HCT116 (cell line): ENCODE measurements at regions not wholly inside any gene's neighbourhood (a gene's known extent, or its start where the extent isn't known, plus 50 kb on each side); places are given as distances from the start of the nearest gene placed in this dataset.

Source experiments
- ATAC-seq: fragments of 200-7000 bp; cut with Tn5 transposase; 2 replicates; pipeline ENCODE4 v1.9.1; 2020; ENCODE audit warnings: mild to moderate bottlenecking, moderate library complexity
- BruUV-seq: library from RNA; stranded (reverse); fragments of 400-500 nt; replicated peaks from 2 replicates; lab custom pipeline; 2021; lab: Mats Ljungman, UMichigan
- CTCF ChIA-PET: fragments of 300-600 bp; sonication (Branson Sonifier 250); formaldehyde crosslinking; loops from one replicate; lab custom pipeline; 2021; ENCODE audit warnings: antibody characterized with exemption; lab: Charles Lee
- POLR2A ChIA-PET: fragments of 300-600, 350-600 bp; sonication (Branson Sonifier 250); formaldehyde crosslinking; loops from one replicate; lab custom pipeline; 2021; ENCODE audit warnings: antibody characterized with exemption; lab: Charles Lee
- RAD21 ChIA-PET, 2 experiments: fragments of 300-600 bp; sonication (Branson Sonifier 250); formaldehyde crosslinking; loops; one replicate each; lab custom pipeline; 2023; ENCODE audit warnings: low total read pairs in 2 of 2; ENCODE audit not compliant: uncharacterized antibody in 2 of 2, unreplicated experiment in 2 of 2, low non-redundant PET in 1 of 2; lab: Charles Lee
- DNase-seq: peaks from one replicate; pipeline ENCODE4 v3.0.0-alpha.2; 2010; ENCODE audit warnings: low read depth, low spot score
- H2AFZ ChIP-seq: fragments of 200-600 bp; shearing (Covaris generic), sonication (generic); 2 replicates; pipeline ENCODE4 v1.6.1; 2017; ENCODE audit warnings: low read depth, mixed run types, mixed read lengths, antibody characterized with exemption, low read length; ENCODE audit not compliant: poor library complexity, severe bottlenecking
- H3K27ac ChIP-seq: 2 replicates; pipeline ENCODE4 v1.5.1; 2012; ENCODE audit warnings: low read depth, low read length
- H3K27me3 ChIP-seq: fragments of 200-600 bp; sonication (generic); 2 replicates; pipeline ENCODE4 v1.6.1; 2016; ENCODE audit warnings: mixed run types, low read length, mixed read lengths; ENCODE audit not compliant: insufficient read depth
- H3K36me3 ChIP-seq, 2 experiments: fragments of 200-500 bp in 1 of 2; fragments of 200-600 bp in 1 of 2; sonication (Bioruptor generic) in 1 of 2; sonication (generic) in 1 of 2; 2 replicates each; pipeline versions ENCODE4 v1.5.1 to v1.6.1; 2014 to 2016; ENCODE audit warnings: low read length in 2 of 2, inconsistent platforms in 1 of 2, mixed read lengths in 1 of 2, mixed run types in 1 of 2; ENCODE audit not compliant: insufficient read depth in 2 of 2, control insufficient read depth in 1 of 2
- H3K4me1 ChIP-seq, 2 experiments: fragments of 200-600 bp in 1 of 2; sonication (generic) in 1 of 2; 2 replicates each; pipeline versions ENCODE4 v1.5.1 to v1.6.1; 2012 to 2017; ENCODE audit warnings: low read length in 2 of 2, inconsistent platforms in 1 of 2, mild to moderate bottlenecking in 1 of 2, mixed read lengths in 1 of 2, mixed run types in 1 of 2, moderate library complexity in 1 of 2; ENCODE audit not compliant: insufficient read depth in 2 of 2, control insufficient read depth in 1 of 2
- H3K4me2 ChIP-seq: fragments of 200-600 bp; sonication (generic); 2 replicates; pipeline ENCODE4 v1.6.1; 2017; ENCODE audit warnings: mixed run types, low read length, mixed read lengths
- H3K4me3 ChIP-seq, 2 experiments: fragments of 200-600 bp in 1 of 2; sonication (generic) in 1 of 2; replicated peaks in 1 of 2; 2 replicates each; pipeline ENCODE4 v1.5.1; 2011 to 2016; ENCODE audit warnings: low read length in 2 of 2, control low read depth in 1 of 2, low read depth in 1 of 2, mild to moderate bottlenecking in 1 of 2, mixed read lengths in 1 of 2, mixed run types in 1 of 2
- H3K79me2 ChIP-seq: fragments of 200-600 bp; sonication (generic); 2 replicates; pipeline ENCODE4 v1.6.1; 2017; ENCODE audit warnings: mild to moderate bottlenecking, mixed run types, low read length, moderate library complexity, mixed read lengths; ENCODE audit not compliant: insufficient read depth
- H3K9ac ChIP-seq: fragments of 200-600 bp; sonication (generic); 2 replicates; pipeline ENCODE4 v1.6.1; 2016; ENCODE audit warnings: low read length, mixed read lengths
- H3K9me2 ChIP-seq: fragments of 200-600 bp; sonication (generic), shearing (Covaris generic); 2 replicates; pipeline ENCODE4 v1.6.1; 2017; ENCODE audit warnings: mixed run types, mild to moderate bottlenecking, moderate library complexity; ENCODE audit not compliant: insufficient read depth
- H3K9me3 ChIP-seq, 2 experiments: fragments of 200-500 bp in 1 of 2; fragments of 200-600 bp in 1 of 2; sonication (Bioruptor generic) in 1 of 2; sonication (generic) in 1 of 2; 2 replicates each; pipeline ENCODE4 v1.6.1; 2014 to 2017; ENCODE audit warnings: low read length in 2 of 2, mixed read lengths in 2 of 2, inconsistent platforms in 1 of 2, low read depth in 1 of 2, mild to moderate bottlenecking in 1 of 2, mixed run types in 1 of 2, moderate library complexity in 1 of 2; ENCODE audit not compliant: control insufficient read depth in 1 of 2, insufficient read depth in 1 of 2
- H4K20me1 ChIP-seq: fragments of 200-600 bp; sonication (generic), shearing (Covaris generic); 2 replicates; pipeline ENCODE4 v1.6.1; 2017; ENCODE audit warnings: mixed run types, mild to moderate bottlenecking, moderate library complexity; ENCODE audit not compliant: insufficient read depth
- CBX3 ChIP-seq: IDR thresholded peaks from 2 replicates; pipeline ENCODE4 v1.6.1; 2012; ENCODE audit warnings: low read depth
- CEBPB ChIP-seq: IDR thresholded peaks from 2 replicates; pipeline ENCODE4 v1.6.1; 2012; ENCODE audit warnings: low read depth
- CTCF ChIP-seq, 3 experiments: fragments of 200-600 bp in 1 of 3; sonication (generic) in 1 of 3; IDR thresholded peaks in 2 of 3; conservative IDR thresholded peaks in 1 of 3; 2 replicates each; pipeline ENCODE4 v1.5.1; 2012 to 2017; ENCODE audit warnings: low read depth in 2 of 3, low read length in 2 of 3, antibody characterized with exemption in 1 of 3, borderline replicate concordance in 1 of 3, control low read depth in 1 of 3, mild to moderate bottlenecking in 1 of 3, mixed read lengths in 1 of 3, mixed run types in 1 of 3, moderate library complexity in 1 of 3; ENCODE audit not compliant: insufficient read depth in 1 of 3
- EGR1 ChIP-seq: IDR thresholded peaks from 2 replicates; pipeline ENCODE4 v1.6.1; 2012; ENCODE audit warnings: low read depth
- FOSL1 ChIP-seq: IDR thresholded peaks from 2 replicates; pipeline ENCODE4 v1.6.1; 2012; ENCODE audit warnings: low read depth
- JUND ChIP-seq: IDR thresholded peaks from 2 replicates; pipeline ENCODE4 v1.6.1; 2012
- POLR2A ChIP-seq: IDR thresholded peaks from 2 replicates; pipeline ENCODE4 v1.7.0; 2011; ENCODE audit warnings: borderline replicate concordance; ENCODE audit not compliant: insufficient read depth, insufficient read length; ENCODE audit errors: extremely low read depth
- POLR2AphosphoS5 ChIP-seq: IDR thresholded peaks from 2 replicates; pipeline ENCODE4 v1.6.1; 2011; ENCODE audit warnings: mild to moderate bottlenecking, low read depth, low read length, moderate library complexity
- SIN3A ChIP-seq: IDR thresholded peaks from 2 replicates; pipeline ENCODE4 v1.6.1; 2012; ENCODE audit warnings: low read depth
- SRF ChIP-seq: IDR thresholded peaks from 2 replicates; pipeline ENCODE4 v1.6.1; 2012; ENCODE audit warnings: low read depth
- YY1 ChIP-seq: IDR thresholded peaks from 2 replicates; pipeline ENCODE4 v1.6.1; 2011; ENCODE audit warnings: low read length, low read depth, moderate library complexity, mild to moderate bottlenecking; ENCODE audit not compliant: insufficient replicate concordance; ENCODE audit errors: extremely low read depth
- ZFX ChIP-seq: fragments of 450-650 bp; IDR thresholded peaks from 2 replicates; pipeline ENCODE4 v1.6.1; 2017
- ZNF274 ChIP-seq: fragments of 200-500 bp; sonication (Bioruptor generic); IDR thresholded peaks from 2 replicates; pipeline ENCODE4 v1.6.1; 2014; ENCODE audit warnings: mild to moderate bottlenecking, low read depth, low read length, inconsistent platforms
- intact Hi-C: fragments of 100-400 bp; cut with micrococcal nuclease; formaldehyde crosslinking; loops from 2 replicates; pipeline ENCODE4 v1.10.0; 2022
- TF ChIP-seq, protein P1 (sequence below): IDR thresholded peaks from 2 replicates; pipeline ENCODE4 v1.6.1; 2012
- TF ChIP-seq, protein P2 (sequence below): IDR thresholded peaks from 2 replicates; pipeline ENCODE4 v1.6.1; 2012
- TF ChIP-seq, protein P3 (sequence below): IDR thresholded peaks from 2 replicates; pipeline ENCODE4 v1.6.1; 2012; ENCODE audit warnings: low read depth

- DNase-seq, result no peak
- no peaks in the 10 kb centered on the region for H3K36me3 ChIP-seq
- H3K4me1 ChIP-seq, result no peaks in the 10 kb centered on the region
- ChIA-PET POLR2A (no interaction called here), RAD21 (no interaction called here), CTCF (no interaction called here)
- no peak overlapping the region for H2AFZ ChIP-seq
- H3K9me2 ChIP-seq, result no peaks in the 10 kb centered on the region
- intact Hi-C loops, result no loop called here
- no TSS peak for BruUV-seq
- no peak overlapping the region for H3K9ac ChIP-seq
- H3K4me3 ChIP-seq, result no peak overlapping the region
- TF ChIP-seq SRF (no peak), CEBPB (no peak), EGR1 (no peak), POLR2AphosphoS5 (no peak), CBX3 (no peak), CTCF (IDR thresholded peaks at IDR 0.05 in 2 of 3, conservative IDR thresholded peaks at IDR 0.05 in 1 of 3; ENCODE audit: borderline replicate concordance in 1 of 3, insufficient read depth in 1 of 3, low read depth in 2 of 3, low read length in 2 of 3) (no peak), ZFX (no peak), JUND (no peak), YY1 (no peak), FOSL1 (no peak), POLR2A (no peak), ZNF274 (no peak), SIN3A (no peak)
- TF ChIP-seq, protein P1, sequence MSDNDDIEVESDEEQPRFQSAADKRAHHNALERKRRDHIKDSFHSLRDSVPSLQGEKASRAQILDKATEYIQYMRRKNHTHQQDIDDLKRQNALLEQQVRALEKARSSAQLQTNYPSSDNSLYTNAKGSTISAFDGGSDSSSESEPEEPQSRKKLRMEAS, result no peak
- TF ChIP-seq, protein P2, sequence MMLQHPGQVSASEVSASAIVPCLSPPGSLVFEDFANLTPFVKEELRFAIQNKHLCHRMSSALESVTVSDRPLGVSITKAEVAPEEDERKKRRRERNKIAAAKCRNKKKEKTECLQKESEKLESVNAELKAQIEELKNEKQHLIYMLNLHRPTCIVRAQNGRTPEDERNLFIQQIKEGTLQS, result no peak
- TF ChIP-seq, protein P3, sequence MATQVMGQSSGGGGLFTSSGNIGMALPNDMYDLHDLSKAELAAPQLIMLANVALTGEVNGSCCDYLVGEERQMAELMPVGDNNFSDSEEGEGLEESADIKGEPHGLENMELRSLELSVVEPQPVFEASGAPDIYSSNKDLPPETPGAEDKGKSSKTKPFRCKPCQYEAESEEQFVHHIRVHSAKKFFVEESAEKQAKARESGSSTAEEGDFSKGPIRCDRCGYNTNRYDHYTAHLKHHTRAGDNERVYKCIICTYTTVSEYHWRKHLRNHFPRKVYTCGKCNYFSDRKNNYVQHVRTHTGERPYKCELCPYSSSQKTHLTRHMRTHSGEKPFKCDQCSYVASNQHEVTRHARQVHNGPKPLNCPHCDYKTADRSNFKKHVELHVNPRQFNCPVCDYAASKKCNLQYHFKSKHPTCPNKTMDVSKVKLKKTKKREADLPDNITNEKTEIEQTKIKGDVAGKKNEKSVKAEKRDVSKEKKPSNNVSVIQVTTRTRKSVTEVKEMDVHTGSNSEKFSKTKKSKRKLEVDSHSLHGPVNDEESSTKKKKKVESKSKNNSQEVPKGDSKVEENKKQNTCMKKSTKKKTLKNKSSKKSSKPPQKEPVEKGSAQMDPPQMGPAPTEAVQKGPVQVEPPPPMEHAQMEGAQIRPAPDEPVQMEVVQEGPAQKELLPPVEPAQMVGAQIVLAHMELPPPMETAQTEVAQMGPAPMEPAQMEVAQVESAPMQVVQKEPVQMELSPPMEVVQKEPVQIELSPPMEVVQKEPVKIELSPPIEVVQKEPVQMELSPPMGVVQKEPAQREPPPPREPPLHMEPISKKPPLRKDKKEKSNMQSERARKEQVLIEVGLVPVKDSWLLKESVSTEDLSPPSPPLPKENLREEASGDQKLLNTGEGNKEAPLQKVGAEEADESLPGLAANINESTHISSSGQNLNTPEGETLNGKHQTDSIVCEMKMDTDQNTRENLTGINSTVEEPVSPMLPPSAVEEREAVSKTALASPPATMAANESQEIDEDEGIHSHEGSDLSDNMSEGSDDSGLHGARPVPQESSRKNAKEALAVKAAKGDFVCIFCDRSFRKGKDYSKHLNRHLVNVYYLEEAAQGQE, result no peak
- no peak overlapping the region for H3K4me2 ChIP-seq
- peaks cover 6 to 14% of the 10 kb centered on the region in 2 experiments; a peak in 2 of 4 replicates for H3K9me3 ChIP-seq
- H3K79me2 ChIP-seq, result no peaks in the 10 kb centered on the region
- no peaks in the 10 kb centered on the region for H4K20me1 ChIP-seq
- no peaks in the 10 kb centered on the region for H3K27me3 ChIP-seq
- no peak for ATAC-seq
- no peak overlapping the region for H3K27ac ChIP-seq
Measured at GRCh38 chr2:122982936-122983335, 1042.2 kb upstream of the CNTNAP5 start.
